ENCODE measurements at regions not wholly inside any gene's neighbourhood (a gene's known extent, or its start where the extent isn't known, plus 50 kb on each side); places are given as distances from the start of the nearest gene placed in this dataset.

- no peak for TF ChIP-seq SPI1 (IDR thresholded peaks at IDR 0.05; ENCODE audit: borderline replicate concordance, low read depth)
- TF ChIP-seq POLR2AphosphoS5 (IDR thresholded peaks at IDR 0.05; ENCODE audit: low read depth) = no peak
- no peak for TF ChIP-seq CTCF (IDR thresholded peaks at IDR 0.05; ENCODE audit: insufficient read depth, low read length)
- TF ChIP-seq, protein P1, sequence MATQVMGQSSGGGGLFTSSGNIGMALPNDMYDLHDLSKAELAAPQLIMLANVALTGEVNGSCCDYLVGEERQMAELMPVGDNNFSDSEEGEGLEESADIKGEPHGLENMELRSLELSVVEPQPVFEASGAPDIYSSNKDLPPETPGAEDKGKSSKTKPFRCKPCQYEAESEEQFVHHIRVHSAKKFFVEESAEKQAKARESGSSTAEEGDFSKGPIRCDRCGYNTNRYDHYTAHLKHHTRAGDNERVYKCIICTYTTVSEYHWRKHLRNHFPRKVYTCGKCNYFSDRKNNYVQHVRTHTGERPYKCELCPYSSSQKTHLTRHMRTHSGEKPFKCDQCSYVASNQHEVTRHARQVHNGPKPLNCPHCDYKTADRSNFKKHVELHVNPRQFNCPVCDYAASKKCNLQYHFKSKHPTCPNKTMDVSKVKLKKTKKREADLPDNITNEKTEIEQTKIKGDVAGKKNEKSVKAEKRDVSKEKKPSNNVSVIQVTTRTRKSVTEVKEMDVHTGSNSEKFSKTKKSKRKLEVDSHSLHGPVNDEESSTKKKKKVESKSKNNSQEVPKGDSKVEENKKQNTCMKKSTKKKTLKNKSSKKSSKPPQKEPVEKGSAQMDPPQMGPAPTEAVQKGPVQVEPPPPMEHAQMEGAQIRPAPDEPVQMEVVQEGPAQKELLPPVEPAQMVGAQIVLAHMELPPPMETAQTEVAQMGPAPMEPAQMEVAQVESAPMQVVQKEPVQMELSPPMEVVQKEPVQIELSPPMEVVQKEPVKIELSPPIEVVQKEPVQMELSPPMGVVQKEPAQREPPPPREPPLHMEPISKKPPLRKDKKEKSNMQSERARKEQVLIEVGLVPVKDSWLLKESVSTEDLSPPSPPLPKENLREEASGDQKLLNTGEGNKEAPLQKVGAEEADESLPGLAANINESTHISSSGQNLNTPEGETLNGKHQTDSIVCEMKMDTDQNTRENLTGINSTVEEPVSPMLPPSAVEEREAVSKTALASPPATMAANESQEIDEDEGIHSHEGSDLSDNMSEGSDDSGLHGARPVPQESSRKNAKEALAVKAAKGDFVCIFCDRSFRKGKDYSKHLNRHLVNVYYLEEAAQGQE (IDR thresholded peaks at IDR 0.05; ENCODE audit: insufficient replicate concordance, low read depth) = no peak
- TF ChIP-seq GABPA (IDR thresholded peaks at IDR 0.05; ENCODE audit: low read depth) = no peak
- Histone ChIP-seq H3K4me3 (replicated peaks; ENCODE audit: insufficient read depth, low read length) (no peak overlapping the region), H3K27me3 (ENCODE audit: insufficient read depth, poor library complexity, severe bottlenecking) (no peaks in the 10 kb centered on the region), H3K27ac (replicated peaks) (no peak overlapping the region)
- no peak for DNase-seq (ENCODE audit: low read depth in 1 of 2, low spot score in 1 of 2)
These were observed 930.1 kb upstream of the MAN1A1 start for GRCh38 chr6:120279466-120280167.

GRCh38 chr6:120278689-120279396 lies 929.3 kb upstream of the MAN1A1 start:
- Histone ChIP-seq H3K4me3 (replicated peaks; ENCODE audit: insufficient read depth, low read length) (no peak overlapping the region), H3K27me3 (ENCODE audit: insufficient read depth, poor library complexity, severe bottlenecking) (no peaks in the 10 kb centered on the region), H3K27ac (replicated peaks) (no peak overlapping the region)
- no peak for TF ChIP-seq POLR2AphosphoS5 (IDR thresholded peaks at IDR 0.05; ENCODE audit: low read depth)
- TF ChIP-seq SPI1 (IDR thresholded peaks at IDR 0.05; ENCODE audit: borderline replicate concordance, low read depth) = no peak
- TF ChIP-seq, protein P1 (IDR thresholded peaks at IDR 0.05; ENCODE audit: insufficient replicate concordance, low read depth) = no peak
- no peak for TF ChIP-seq CTCF (IDR thresholded peaks at IDR 0.05; ENCODE audit: insufficient read depth, low read length)
- no peak for TF ChIP-seq GABPA (IDR thresholded peaks at IDR 0.05; ENCODE audit: low read depth)
- no peak for DNase-seq (ENCODE audit: low read depth in 1 of 2, low spot score in 1 of 2)

- DNase-seq (ENCODE audit: low read depth in 1 of 2, low spot score in 1 of 2) = no peak
- Histone ChIP-seq H3K4me3 (replicated peaks; ENCODE audit: insufficient read depth, low read length) (no peak overlapping the region), H3K27ac (replicated peaks) (no peak overlapping the region), H3K27me3 (ENCODE audit: insufficient read depth, poor library complexity, severe bottlenecking) (no peaks in the 10 kb centered on the region)
- TF ChIP-seq CTCF (IDR thresholded peaks at IDR 0.05; ENCODE audit: insufficient read depth, low read length) (no peak), SPI1 (IDR thresholded peaks at IDR 0.05; ENCODE audit: borderline replicate concordance, low read depth) (0 out of 2 replicates have a peak, but pooled peaks have one; percentile 11), GABPA (IDR thresholded peaks at IDR 0.05; ENCODE audit: low read depth) (no peak)
- TF ChIP-seq, protein P1 (IDR thresholded peaks at IDR 0.05; ENCODE audit: insufficient replicate concordance, low read depth) = no peak
These were observed 925.0 kb upstream of the MAN1A1 start for GRCh38 chr6:120274547-120274946.

All from HL-60 (cell line).